GM23248 (cell line): ENCODE measurements at regions not wholly inside any gene's neighbourhood (a gene's known extent, or its start where the extent isn't known, plus 50 kb on each side); places are given as distances from the start of the nearest gene placed in this dataset.

Experiments used
- EZH2 ChIP-seq: fragments of 200-600 bp; sonication (generic); IDR thresholded peaks from 2 replicates; pipeline ENCODE4 v1.6.1; 2018; ENCODE audit warnings: antibody characterized with exemption, mild to moderate bottlenecking; ENCODE audit not compliant: insufficient read depth, poor library complexity, severe bottlenecking
- EZH2phosphoT487 ChIP-seq: fragments of 200-600 bp; sonication (generic); IDR thresholded peaks from 2 replicates; pipeline ENCODE4 v1.6.1; 2018; ENCODE audit warnings: antibody characterized with exemption, moderate library complexity, mild to moderate bottlenecking, low read depth; ENCODE audit not compliant: insufficient read depth

DNA sequence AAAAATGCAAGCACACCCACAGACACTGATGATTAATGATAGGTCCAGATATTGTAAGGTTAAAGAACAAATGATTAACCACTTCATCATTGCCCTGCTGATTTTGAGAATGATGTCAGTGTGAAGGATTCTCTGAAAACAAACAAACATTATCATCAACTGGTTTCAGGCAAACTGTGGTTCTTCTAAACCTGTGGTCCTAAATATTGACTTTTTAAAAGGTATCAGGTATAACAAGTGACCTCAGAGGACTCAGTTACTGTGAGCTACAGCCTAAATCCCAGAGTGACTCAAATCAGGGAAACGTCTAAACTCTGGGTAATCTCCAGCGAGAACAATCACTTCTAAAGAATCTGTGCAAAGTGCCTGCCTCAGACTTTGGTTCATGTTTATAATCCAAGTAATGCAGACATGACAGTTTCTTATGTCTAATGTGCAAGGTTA, 172.3 kb upstream of the CDH6 start:
- TF ChIP-seq EZH2 = no peak
- no peak for TF ChIP-seq EZH2phosphoT487
